GM12878 (cell line): ENCODE measurements at regions not wholly inside any gene's neighbourhood (a gene's known extent, or its start where the extent isn't known, plus 50 kb on each side); places are given as distances from the start of the nearest gene placed in this dataset.

Experiments
- ATAC-seq: fragments of 200-7000 bp; cut with Tn5 transposase; 3 replicates; pipeline ENCODE4 v1.9.1; 2020; ENCODE audit warnings: mild to moderate bottlenecking, moderate library complexity
- BruUV-seq: library from RNA; stranded (reverse); fragments of 400-500 nt; replicated peaks from 2 replicates; lab custom pipeline; 2021; lab: Mats Ljungman, UMichigan
- CTCF ChIA-PET: fragments of 300-600 bp; sonication (Branson Sonifier 250); formaldehyde crosslinking; extraction: SDS; loops from one replicate; lab custom pipeline; 2021; ENCODE audit warnings: inconsistent platforms; lab: Yijun Ruan, JAX
- POLR2A ChIA-PET: fragments of 350-600 bp; formaldehyde crosslinking; extraction: SDS; loops from one replicate; lab custom pipeline; 2021; ENCODE audit warnings: inconsistent platforms; lab: Charles Lee
- RAD21 ChIA-PET: fragments of 300-600 bp; sonication (Branson Sonifier 250); formaldehyde crosslinking; loops from one replicate; lab custom pipeline; 2023; ENCODE audit warnings: antibody characterized with exemption; ENCODE audit not compliant: unreplicated experiment; lab: Charles Lee
- SMC1A ChIA-PET: fragments of 300-600 bp; sonication (Branson Sonifier 250); formaldehyde crosslinking; loops from one replicate; lab custom pipeline; 2023; ENCODE audit not compliant: unreplicated experiment, uncharacterized antibody; lab: Charles Lee
- DNase-seq: peaks from one replicate; pipeline ENCODE4 v3.0.0-alpha.2; 2011; ENCODE audit warnings: low read depth, low spot score
- FAIRE-seq: peaks from 3 replicates; lab custom pipeline; 2011; peaks lifted over from hg19 to GRCh38; lab: Jason Lieb, UNC
- H2AFZ ChIP-seq: 2 replicates; pipeline ENCODE4 v1.6.0; 2011; ENCODE audit warnings: low read depth, low read length, control low read depth; ENCODE audit not compliant: control insufficient read depth
- H3K27ac ChIP-seq: 2 replicates; pipeline ENCODE4 v1.5.1; 2011; ENCODE audit warnings: control low read depth; ENCODE audit not compliant: control insufficient read depth, insufficient read depth
- H3K27me3 ChIP-seq, 2 experiments: replicated peaks in 1 of 2; 2 replicates each; pipeline versions ENCODE4 v1.6.0 to v1.6.1; 2011; ENCODE audit warnings: low read length in 1 of 2; ENCODE audit not compliant: control insufficient read depth in 2 of 2, insufficient read depth in 2 of 2
- H3K36me3 ChIP-seq, 2 experiments: 2 replicates each; pipeline ENCODE4 v1.5.1; 2011; ENCODE audit warnings: low read length in 1 of 2; ENCODE audit not compliant: control insufficient read depth in 2 of 2, insufficient read depth in 2 of 2
- H3K4me1 ChIP-seq: 2 replicates; pipeline ENCODE4 v1.6.1; 2011; ENCODE audit warnings: mild to moderate bottlenecking, low read length, moderate library complexity, mixed read lengths; ENCODE audit not compliant: control insufficient read depth, insufficient read depth
- H3K4me2 ChIP-seq: 2 replicates; pipeline ENCODE4 v1.6.0; 2011; ENCODE audit warnings: control low read depth; ENCODE audit not compliant: control insufficient read depth, insufficient read depth
- H3K4me3 ChIP-seq: fragments of 200-600 bp; sonication (generic); 2 replicates; pipeline ENCODE4 v1.5.1; 2016
- H3K79me2 ChIP-seq: 2 replicates; pipeline ENCODE4 v1.6.0; 2011; ENCODE audit warnings: low read length; ENCODE audit not compliant: control insufficient read depth, insufficient read depth
- H3K9ac ChIP-seq: 2 replicates; pipeline ENCODE4 v1.8.0; 2011; ENCODE audit warnings: low read length, control low read depth, mixed read lengths; ENCODE audit not compliant: control insufficient read depth, insufficient read depth
- H3K9me3 ChIP-seq: replicated peaks from 3 replicates; pipeline ENCODE4 v1.5.1; 2011; ENCODE audit warnings: mild to moderate bottlenecking, low read length; ENCODE audit not compliant: control insufficient read depth, insufficient read depth
- H4K20me1 ChIP-seq: 2 replicates; pipeline ENCODE4 v1.6.0; 2011; ENCODE audit not compliant: control insufficient read depth, insufficient read depth
- CEBPB ChIP-seq, 2 experiments: fragments of 150-350 bp in 1 of 2; IDR thresholded peaks; 2 replicates each; pipeline ENCODE4 v1.6.1; 2012 to 2014; ENCODE audit warnings: low read depth in 2 of 2, low read length in 2 of 2, borderline replicate concordance in 1 of 2, inconsistent platforms in 1 of 2
- FOXM1 ChIP-seq: IDR thresholded peaks from 2 replicates; pipeline ENCODE4 v1.6.1; 2012; ENCODE audit warnings: low read depth, mild to moderate bottlenecking, inconsistent platforms, low read length, moderate library complexity
- GATAD2B ChIP-seq: fragments of 450-650 bp; conservative IDR thresholded peaks from 2 replicates; pipeline ENCODE4 v1.6.1; 2017; ENCODE audit warnings: low read depth, mild to moderate bottlenecking, moderate library complexity
- KLF5 ChIP-seq: fragments of 450-650 bp; IDR thresholded peaks from 2 replicates; pipeline ENCODE4 v1.6.1; 2014; ENCODE audit warnings: mild to moderate bottlenecking; ENCODE audit not compliant: partially characterized antibody
- MYC ChIP-seq: IDR thresholded peaks from 2 replicates; pipeline ENCODE4 v1.6.1; 2011; ENCODE audit warnings: mild to moderate bottlenecking, low read length, moderate library complexity, inconsistent platforms; ENCODE audit not compliant: insufficient read depth, insufficient replicate concordance, insufficient read length, severe bottlenecking
- POLR2AphosphoS2 ChIP-seq: IDR thresholded peaks from 2 replicates; pipeline ENCODE4 v1.6.1; 2011; ENCODE audit warnings: low read depth, mild to moderate bottlenecking, low read length, improper control_type of control experiment, moderate library complexity
- RB1 ChIP-seq: fragments of 450-650 bp; formaldehyde crosslinking; IDR thresholded peaks from 2 replicates; pipeline ENCODE4 v1.6.1; 2017; ENCODE audit warnings: mild to moderate bottlenecking, borderline replicate concordance
- RBBP5 ChIP-seq: fragments of 200-600 bp; sonication (generic); conservative IDR thresholded peaks from 2 replicates; pipeline ENCODE4 v1.6.1; 2016
- SPI1 ChIP-seq: IDR thresholded peaks from 2 replicates; pipeline ENCODE4 v1.6.1; 2011; ENCODE audit warnings: low read depth, mild to moderate bottlenecking, low read length, moderate library complexity, borderline replicate concordance; ENCODE audit not compliant: insufficient read depth
- TARDBP ChIP-seq: IDR thresholded peaks from 2 replicates; pipeline ENCODE4 v1.6.1; 2016; ENCODE audit warnings: borderline replicate concordance
- TBL1XR1 ChIP-seq: IDR thresholded peaks from 2 replicates; pipeline ENCODE4 v1.6.1; 2012; ENCODE audit warnings: low read depth, low read length, improper control_type of control experiment
- ZBTB33 ChIP-seq: fragments of 450-650 bp; IDR thresholded peaks from 2 replicates; pipeline ENCODE4 v1.6.1; 2017; ENCODE audit warnings: mild to moderate bottlenecking
- ZNF384 ChIP-seq: IDR thresholded peaks from 2 replicates; pipeline ENCODE4 v1.6.1; 2012; ENCODE audit warnings: low read depth, mild to moderate bottlenecking, low read length, improper control_type of control experiment, borderline replicate concordance
- ZSCAN29 ChIP-seq: fragments of 450-650 bp; IDR thresholded peaks from 2 replicates; pipeline ENCODE4 v1.6.1; 2017; ENCODE audit warnings: mild to moderate bottlenecking, moderate library complexity
- WGBS: methylation state at CpG from one replicate; pipeline ENCODE4 v1.1.6; 2016; ENCODE audit warnings: low lambda C conversion rate; ENCODE audit not compliant: insufficient replicate concordance, insufficient coverage; ENCODE audit errors: missing lambda C conversion rate; 5-methylcytosine and 5-hydroxymethylcytosine counted together
- in situ Hi-C: fragments of 300-500 bp; cut with MboI; formaldehyde crosslinking; loops from 9 replicates; pipeline ENCODE4 v1.14.3; 2018; ENCODE audit warnings: mixed read lengths
- intact Hi-C: fragments of 100-400 bp; cut with micrococcal nuclease; formaldehyde crosslinking; loops from one replicate; pipeline ENCODE4 v1.14.2; 2022; ENCODE audit not compliant: unreplicated experiment
- TF ChIP-seq, protein P1 (sequence below): IDR thresholded peaks from 2 replicates; pipeline ENCODE4 v1.6.1; 2012; ENCODE audit warnings: mild to moderate bottlenecking, low read depth, low read length
- TF ChIP-seq, protein P2 (sequence below): fragments of 450-650 bp; formaldehyde crosslinking; IDR thresholded peaks from 2 replicates; pipeline ENCODE4 v1.4.0; 2022; ENCODE audit warnings: mild to moderate bottlenecking, moderate library complexity

DNA sequence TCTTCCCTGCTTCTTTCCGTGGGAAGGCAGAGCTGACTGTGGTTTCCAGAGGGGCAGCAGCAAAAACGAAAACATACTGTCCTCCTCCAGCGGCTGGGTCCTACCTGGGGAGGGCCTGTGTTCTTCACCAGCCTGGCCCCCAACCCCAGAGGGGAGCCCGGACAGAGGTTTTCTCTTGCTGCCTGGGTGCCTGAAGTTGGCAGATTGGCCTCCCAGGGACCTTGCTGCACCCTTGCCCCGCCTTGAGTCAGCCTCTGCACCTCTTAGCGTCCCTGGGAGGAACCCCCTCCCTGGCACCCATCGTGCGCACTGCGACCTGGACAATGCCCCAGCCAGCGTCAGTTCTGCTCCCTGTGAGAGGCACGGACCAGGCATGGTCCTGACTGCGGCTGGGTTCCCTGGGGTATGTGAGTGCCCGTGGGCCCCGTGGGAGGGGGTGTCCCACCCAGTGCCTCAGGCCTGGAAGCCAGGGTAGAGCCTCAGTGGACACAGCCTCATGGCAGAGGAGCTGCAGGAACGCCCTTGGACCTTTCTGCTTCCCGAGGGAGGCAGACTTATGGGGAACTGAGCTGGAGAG, 56.8 kb upstream of the PRR23E start:
- WGBS, result 35% methylated on average over 16 of the region's 16 CpGs

More for the DNA sequence above, 56.8 kb upstream of the PRR23E start:
- no peak overlapping the region for H2AFZ ChIP-seq
- no peak overlapping the region for H3K27ac ChIP-seq
- H3K9me3 ChIP-seq, result no peaks in the 10 kb centered on the region
- SMC1A ChIA-PET, result no interaction called here
- no peak for TF ChIP-seq POLR2AphosphoS2
- TF ChIP-seq, protein P1, sequence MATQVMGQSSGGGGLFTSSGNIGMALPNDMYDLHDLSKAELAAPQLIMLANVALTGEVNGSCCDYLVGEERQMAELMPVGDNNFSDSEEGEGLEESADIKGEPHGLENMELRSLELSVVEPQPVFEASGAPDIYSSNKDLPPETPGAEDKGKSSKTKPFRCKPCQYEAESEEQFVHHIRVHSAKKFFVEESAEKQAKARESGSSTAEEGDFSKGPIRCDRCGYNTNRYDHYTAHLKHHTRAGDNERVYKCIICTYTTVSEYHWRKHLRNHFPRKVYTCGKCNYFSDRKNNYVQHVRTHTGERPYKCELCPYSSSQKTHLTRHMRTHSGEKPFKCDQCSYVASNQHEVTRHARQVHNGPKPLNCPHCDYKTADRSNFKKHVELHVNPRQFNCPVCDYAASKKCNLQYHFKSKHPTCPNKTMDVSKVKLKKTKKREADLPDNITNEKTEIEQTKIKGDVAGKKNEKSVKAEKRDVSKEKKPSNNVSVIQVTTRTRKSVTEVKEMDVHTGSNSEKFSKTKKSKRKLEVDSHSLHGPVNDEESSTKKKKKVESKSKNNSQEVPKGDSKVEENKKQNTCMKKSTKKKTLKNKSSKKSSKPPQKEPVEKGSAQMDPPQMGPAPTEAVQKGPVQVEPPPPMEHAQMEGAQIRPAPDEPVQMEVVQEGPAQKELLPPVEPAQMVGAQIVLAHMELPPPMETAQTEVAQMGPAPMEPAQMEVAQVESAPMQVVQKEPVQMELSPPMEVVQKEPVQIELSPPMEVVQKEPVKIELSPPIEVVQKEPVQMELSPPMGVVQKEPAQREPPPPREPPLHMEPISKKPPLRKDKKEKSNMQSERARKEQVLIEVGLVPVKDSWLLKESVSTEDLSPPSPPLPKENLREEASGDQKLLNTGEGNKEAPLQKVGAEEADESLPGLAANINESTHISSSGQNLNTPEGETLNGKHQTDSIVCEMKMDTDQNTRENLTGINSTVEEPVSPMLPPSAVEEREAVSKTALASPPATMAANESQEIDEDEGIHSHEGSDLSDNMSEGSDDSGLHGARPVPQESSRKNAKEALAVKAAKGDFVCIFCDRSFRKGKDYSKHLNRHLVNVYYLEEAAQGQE, result no peak
- no peak for TF ChIP-seq ZSCAN29
- no peak for TF ChIP-seq GATAD2B
- TF ChIP-seq ZBTB33, result no peak
- TF ChIP-seq ZNF384, result no peak
- TF ChIP-seq RB1, result no peak
- TF ChIP-seq KLF5, result no peak
- no peak for TF ChIP-seq TBL1XR1
- no peak for TF ChIP-seq CEBPB (IDR thresholded peaks at IDR 0.05; ENCODE audit: borderline replicate concordance in 1 of 2, low read depth in 2 of 2, low read length in 2 of 2)
- TF ChIP-seq SPI1, result no peak
- TF ChIP-seq TARDBP, result no peak
- TF ChIP-seq FOXM1, result no peak
- TF ChIP-seq, protein P2, sequence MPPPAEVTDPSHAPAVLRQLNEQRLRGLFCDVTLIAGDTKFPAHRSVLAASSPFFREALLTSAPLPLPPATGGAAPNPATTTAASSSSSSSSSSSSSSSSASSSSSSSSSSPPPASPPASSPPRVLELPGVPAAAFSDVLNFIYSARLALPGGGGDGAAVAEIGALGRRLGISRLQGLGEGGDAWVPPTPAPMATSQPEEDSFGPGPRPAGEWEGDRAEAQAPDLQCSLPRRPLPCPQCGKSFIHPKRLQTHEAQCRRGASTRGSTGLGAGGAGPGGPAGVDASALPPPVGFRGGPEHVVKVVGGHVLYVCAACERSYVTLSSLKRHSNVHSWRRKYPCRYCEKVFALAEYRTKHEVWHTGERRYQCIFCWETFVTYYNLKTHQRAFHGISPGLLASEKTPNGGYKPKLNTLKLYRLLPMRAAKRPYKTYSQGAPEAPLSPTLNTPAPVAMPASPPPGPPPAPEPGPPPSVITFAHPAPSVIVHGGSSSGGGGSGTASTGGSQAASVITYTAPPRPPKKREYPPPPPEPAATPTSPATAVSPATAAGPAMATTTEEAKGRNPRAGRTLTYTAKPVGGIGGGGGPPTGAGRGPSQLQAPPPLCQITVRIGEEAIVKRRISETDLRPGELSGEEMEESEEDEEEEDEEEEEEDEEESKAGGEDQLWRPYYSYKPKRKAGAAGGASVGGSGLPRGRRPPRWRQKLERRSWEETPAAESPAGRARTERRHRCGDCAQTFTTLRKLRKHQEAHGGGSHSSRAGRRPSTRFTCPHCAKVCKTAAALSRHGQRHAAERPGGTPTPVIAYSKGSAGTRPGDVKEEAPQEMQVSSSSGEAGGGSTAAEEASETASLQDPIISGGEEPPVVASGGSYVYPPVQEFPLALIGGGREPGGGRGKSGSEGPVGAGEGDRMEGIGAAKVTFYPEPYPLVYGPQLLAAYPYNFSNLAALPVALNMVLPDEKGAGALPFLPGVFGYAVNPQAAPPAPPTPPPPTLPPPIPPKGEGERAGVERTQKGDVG (CRISPR knock-in tag), result no peak
- TF ChIP-seq MYC, result no peak
- TF ChIP-seq RBBP5, result no peak
- TF ChIP-seq, all 136 proteins: peak for 0
- RAD21 ChIA-PET, result no interaction called here
- in situ Hi-C loops (no loop called here), intact Hi-C loops (no loop called here)
- POLR2A ChIA-PET, result no interaction called here
- FAIRE-seq, result no peak
- Histone ChIP-seq H3K79me2 (no peaks in the 10 kb centered on the region), H3K36me3 (no peaks in the 10 kb centered on the region), H4K20me1 (no peaks in the 10 kb centered on the region), H3K4me1 (no peaks in the 10 kb centered on the region), H3K9ac (no peak overlapping the region), H3K4me2 (no peak overlapping the region), H3K4me3 (no peak overlapping the region), H3K27me3 (peaks cover 0 to 4% of the 10 kb centered on the region in 2 experiments; a peak in 2 of 4 replicates)
- no peak for DNase-seq
- ATAC-seq, result no peak
- CTCF ChIA-PET, result interaction anchor here (0.6 kb wide), 1 partner anchor 78 kb away, joined by 5 read pairs; no protein-coding TSS in a partner anchor
- no TSS peak for BruUV-seq
